Heart right ventricle (tissue), 16 donors: ENCODE measurements at regions not wholly inside any gene's neighbourhood (a gene's known extent, or its start where the extent isn't known, plus 50 kb on each side); places are given as distances from the start of the nearest gene placed in this dataset.

Source experiments
- ATAC-seq, 8 donors: fragments of 200-7000 bp; cut with Tn5 transposase; one replicate each; pipeline ENCODE4 v1.9.1; 2020; ENCODE audit warnings: mild to moderate bottlenecking in 8 of 8, moderate library complexity in 8 of 8, moderate number of reproducible peaks in 1 of 8
- DNase-seq, 2 donors: peaks; one replicate each; pipeline ENCODE4 v3.0.0-alpha.2; 2020
- H3K27ac ChIP-seq, 10 donors: fragments of 200-600 bp; sonication (generic) in 2 of 10; one replicate each; pipeline versions ENCODE4 v1.5.0 to v1.8.0; 2020 to 2022; ENCODE audit warnings: mild to moderate bottlenecking in 3 of 10
- H3K27me3 ChIP-seq, 7 donors: fragments of 200-600 bp; one replicate each; pipeline ENCODE4 v1.8.0; 2021 to 2022; ENCODE audit warnings: mild to moderate bottlenecking in 2 of 7
- H3K36me3 ChIP-seq, 9 donors: fragments of 200-600 bp; sonication (generic) in 1 of 9; one replicate each; pipeline versions ENCODE4 v1.5.0 to v1.8.0; 2020 to 2022; ENCODE audit warnings: mild to moderate bottlenecking in 2 of 9
- H3K4me1 ChIP-seq, 9 donors: fragments of 200-600 bp; sonication (generic) in 1 of 9; one replicate each; pipeline versions ENCODE4 v1.5.0 to v1.8.0; 2020 to 2022; ENCODE audit warnings: mild to moderate bottlenecking in 4 of 9
- H3K4me3 ChIP-seq, 10 donors: fragments of 200-600 bp; sonication (generic) in 2 of 10; one replicate each; pipeline versions ENCODE4 v1.5.0 to v1.8.0; 2020 to 2022; ENCODE audit warnings: mild to moderate bottlenecking in 7 of 10, moderate library complexity in 2 of 10
- H3K9me3 ChIP-seq, 11 donors: fragments of 200-600 bp in 10 of 11; sonication (generic) in 2 of 11; one replicate each; pipeline versions ENCODE4 v1.5.0 to v1.8.0; 2013 to 2022; ENCODE audit warnings: mild to moderate bottlenecking in 2 of 11, control low read depth in 1 of 11, moderate library complexity in 1 of 11
- CTCF ChIP-seq, 9 donors: fragments of 200-600 bp; sonication (generic) in 2 of 9; IDR thresholded peaks; one replicate each; pipeline versions ENCODE4 v1.5.0 to v1.8.0; 2021 to 2022; ENCODE audit warnings: antibody characterized with exemption in 9 of 9, mild to moderate bottlenecking in 5 of 9, moderate library complexity in 1 of 9
- WGBS, 2 donors: extraction: QIAGEN DNeasy Blood & Tissue Kit; methylation state at CpG; one replicate each; pipeline ENCODE4 v1.1.7; 2013; ENCODE audit warnings: inconsistent platforms in 1 of 2; 5-methylcytosine and 5-hydroxymethylcytosine counted together
- intact Hi-C, 10 donors: fragments of 100-400 bp; cut with DNase I; formaldehyde crosslinking; loops; one replicate each; pipeline versions ENCODE4 v1.11.1 to v1.14.2; 2022
- donor health status: Arrhythmogenic right ventricular cardiomyopathy.
- donor health status: ischemic (EF 13 %, LVEDD 7.1; RV severe dilation, severe dysfunction).
- donor health status: healthy with polysubstance abuse.
- donor health status: DM: no; HTN: yes; CAD: no.
- donor health status: DM: no; HTN: no; CAD: no.
- donor health status: ischemic (EF 25% LVEDD 6.9; RV normal size, moderate dysfunction).
- donor health status: ischemic (EF 25% LVEDD 5.7; RV mildly dilated, moderate dysfunction).
- donor health status: healthy.
- donor health status: DM: yes; HTN: yes; CAD: no.
- donor health status: Ischemic cardiomyopathy.
- donor health status: ischemic (EF 35%, LVEDD 5.7; RV mildly dilated, moderate dysfunction).
- donor health status: nonischemic (EF 11% LVEDD 7.7; RV severe dilation, severe dysfunction).
- donor health status: DM: yes; HTN: yes; CAD: no.
- donor health status: PGD.
- donor health status: ischemic (EF 29% LVEDD 5.4; RV normal size, mild dysfunction).
- donor health status: nonischemic (EF 23%, LVEDD 6.1; RV moderate dilation, normal function).

DNA sequence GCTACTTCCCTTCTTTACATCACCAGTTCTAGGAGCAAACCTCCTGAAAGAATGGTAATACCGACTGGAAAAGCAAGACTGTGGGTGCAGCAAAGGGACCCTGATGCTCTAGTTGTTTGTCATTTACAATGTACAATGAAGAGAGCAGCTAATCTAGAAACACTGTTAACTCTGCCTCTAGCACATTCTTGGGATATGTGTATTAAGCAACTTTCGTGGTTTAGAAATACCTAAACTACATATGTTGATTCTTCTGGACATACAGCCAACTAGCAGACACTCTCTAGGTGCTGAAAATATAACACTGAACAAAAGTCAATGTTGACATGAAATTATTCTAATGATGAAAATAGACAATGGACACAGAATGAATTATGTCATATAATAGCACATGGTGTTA lies 440.3 kb upstream of the MC4R start:
- DNase-seq (no peak), ATAC-seq (no peak)
- H3K27me3 ChIP-seq: no peaks in the 10 kb centered on the region
- H3K27ac ChIP-seq: no peak overlapping the region
- H3K4me3 ChIP-seq: no peak overlapping the region
- TF ChIP-seq CTCF (IDR thresholded peaks at IDR 0.05): no peak
- intact Hi-C loops: loop anchor here in 2 of 10 donors (5.0 to 10.0 kb wide), 2 partner anchors 689 to 692 kb away; no protein-coding TSS in a partner anchor
- H3K4me1 ChIP-seq: no peaks in the 10 kb centered on the region
- no peaks in the 10 kb centered on the region for H3K9me3 ChIP-seq
- 68 to 77% methylated on average over 2 of the region's 2 CpGs for WGBS, 2 donors
- H3K36me3 ChIP-seq: no peaks in the 10 kb centered on the region

GRCh38 chr18:60826346-60826745 lies 453.8 kb upstream of the MC4R start:
- H3K4me3 ChIP-seq: no peak overlapping the region
- H3K9me3 ChIP-seq: no peaks in the 10 kb centered on the region
- no peaks in the 10 kb centered on the region for H3K36me3 ChIP-seq
- H3K4me1 ChIP-seq: no peaks in the 10 kb centered on the region
- no peak for ATAC-seq
- no peaks in the 10 kb centered on the region for H3K27me3 ChIP-seq
- no peak overlapping the region for H3K27ac ChIP-seq
- intact Hi-C loops: loop anchor here in 3 of 10 donors (10.0 kb wide), 2 partner anchors 132 to 142 kb away; no protein-coding TSS in a partner anchor
- WGBS, 2 donors: 40 to 45% methylated on average over 2 of the region's 2 CpGs
- peak in 3 of 9 donors; percentile 14 to 24 (median 18) for TF ChIP-seq CTCF (IDR thresholded peaks at IDR 0.05)
- DNase-seq: no peak

GRCh38 chr18:60831971-60832370 lies 459.4 kb upstream of the MC4R start:
- Histone ChIP-seq H3K4me3 (no peak overlapping the region), H3K27me3 (no peaks in the 10 kb centered on the region), H3K36me3 (no peaks in the 10 kb centered on the region), H3K27ac (no peak overlapping the region), H3K4me1 (no peaks in the 10 kb centered on the region), H3K9me3 (no peaks in the 10 kb centered on the region)
- 77 to 88% methylated on average over 1 of the region's 1 CpG for WGBS, 2 donors
- no peak for ATAC-seq
- intact Hi-C loops: no loop called here
- no peak for DNase-seq
- TF ChIP-seq CTCF (IDR thresholded peaks at IDR 0.05): no peak

- Histone ChIP-seq H3K27me3 (no peaks in the 10 kb centered on the region), H3K4me1 (no peaks in the 10 kb centered on the region), H3K36me3 (no peaks in the 10 kb centered on the region), H3K27ac (no peak overlapping the region), H3K4me3 (no peak overlapping the region), H3K9me3 (peaks cover 0 to 20% (median 0%) of the 10 kb centered on the region in 11 donors)
- ATAC-seq (peak in 1 of 8 donors; percentile 18), DNase-seq (no peak)
- intact Hi-C loops: no loop called here
- TF ChIP-seq CTCF (IDR thresholded peaks at IDR 0.05): no peak
Measured at GRCh38 chr18:60838677-60839076, 466.1 kb upstream of the MC4R start.
